OCI-LY1 (cell line): ENCODE measurements at regions not wholly inside any gene's neighbourhood (a gene's known extent, or its start where the extent isn't known, plus 50 kb on each side); places are given as distances from the start of the nearest gene placed in this dataset.

Experiments used
- H2AFZ ChIP-seq: fragments of 200-600 bp; sonication (generic), shearing (Covaris generic); 2 replicates; pipeline ENCODE4 v1.6.0; 2014; ENCODE audit warnings: antibody characterized with exemption, mild to moderate bottlenecking, low read length
- H3F3A ChIP-seq: fragments of 200-600 bp; sonication (generic), shearing (Covaris generic); 2 replicates; pipeline ENCODE4 v1.6.0; 2014; ENCODE audit warnings: mild to moderate bottlenecking, antibody characterized with exemption, low read length, moderate library complexity; ENCODE audit not compliant: insufficient read depth
- H3K27ac ChIP-seq: fragments of 200-600 bp; sonication (generic); 2 replicates; pipeline ENCODE4 v1.5.1; 2014; ENCODE audit warnings: low read length, mixed run types, mild to moderate bottlenecking, low read depth; ENCODE audit not compliant: poor library complexity, severe bottlenecking
- H3K27me3 ChIP-seq: fragments of 200-600 bp; sonication (generic); 2 replicates; pipeline ENCODE4 v1.6.0; 2014; ENCODE audit warnings: antibody characterized with exemption, mild to moderate bottlenecking, low read length, moderate library complexity; ENCODE audit not compliant: insufficient read depth
- H3K36me3 ChIP-seq: fragments of 200-600 bp; sonication (generic); 2 replicates; pipeline ENCODE4 v1.6.1; 2014; ENCODE audit warnings: mild to moderate bottlenecking, antibody characterized with exemption, low read length, moderate library complexity, mixed read lengths; ENCODE audit not compliant: insufficient read depth
- H3K4me1 ChIP-seq: fragments of 200-600 bp; sonication (generic); 2 replicates; pipeline ENCODE4 v1.5.1; 2014; ENCODE audit warnings: mild to moderate bottlenecking, low read length, moderate library complexity; ENCODE audit not compliant: insufficient read depth, severe bottlenecking
- H3K4me2 ChIP-seq: fragments of 200-600 bp; sonication (generic), shearing (Covaris generic); 2 replicates; pipeline ENCODE4 v1.6.1; 2014; ENCODE audit warnings: low read length
- H3K4me3 ChIP-seq: fragments of 200-600 bp; sonication (generic); 2 replicates; pipeline ENCODE4 v1.5.1; 2014; ENCODE audit warnings: low read length, low read depth, mild to moderate bottlenecking, mixed read lengths; ENCODE audit not compliant: poor library complexity, severe bottlenecking
- H3K79me2 ChIP-seq: fragments of 200-600 bp; shearing (Covaris generic); 2 replicates; pipeline ENCODE4 v1.6.1; 2016; ENCODE audit warnings: mixed run types, low read length, mixed read lengths; ENCODE audit not compliant: insufficient read depth
- H3K9ac ChIP-seq: fragments of 200-600 bp; sonication (generic), shearing (Covaris generic); 2 replicates; pipeline ENCODE4 v1.6.1; 2014; ENCODE audit warnings: mild to moderate bottlenecking, low read length, mixed read lengths
- H3K9me2 ChIP-seq: fragments of 200-600 bp; sonication (generic), shearing (Covaris generic); 2 replicates; pipeline ENCODE4 v1.6.1; 2014; ENCODE audit warnings: low read depth, mild to moderate bottlenecking, low read length, mixed read lengths
- H3K9me3 ChIP-seq: fragments of 200-600 bp; shearing (Covaris generic); 2 replicates; pipeline ENCODE4 v1.6.1; 2014; ENCODE audit warnings: low read length, mixed read lengths
- H4K20me1 ChIP-seq: fragments of 200-600 bp; sonication (generic), shearing (Covaris generic); 2 replicates; pipeline ENCODE4 v1.6.0; 2016; ENCODE audit warnings: mild to moderate bottlenecking, low read length; ENCODE audit not compliant: insufficient read depth
- EZH2 ChIP-seq: fragments of 200-600 bp; sonication (generic), shearing (Covaris generic); IDR thresholded peaks from 2 replicates; pipeline ENCODE4 v1.8.0; 2017; ENCODE audit warnings: borderline replicate concordance, mixed run types, mild to moderate bottlenecking, antibody characterized with exemption, low read length, moderate library complexity, mixed read lengths
- TF ChIP-seq, protein P1 (sequence below): fragments of 200-600 bp; sonication (generic), shearing (Covaris generic); IDR thresholded peaks from 2 replicates; pipeline ENCODE4 v1.5.1; 2017; ENCODE audit warnings: mild to moderate bottlenecking, antibody characterized with exemption, low read length, moderate library complexity, mixed read lengths

DNA sequence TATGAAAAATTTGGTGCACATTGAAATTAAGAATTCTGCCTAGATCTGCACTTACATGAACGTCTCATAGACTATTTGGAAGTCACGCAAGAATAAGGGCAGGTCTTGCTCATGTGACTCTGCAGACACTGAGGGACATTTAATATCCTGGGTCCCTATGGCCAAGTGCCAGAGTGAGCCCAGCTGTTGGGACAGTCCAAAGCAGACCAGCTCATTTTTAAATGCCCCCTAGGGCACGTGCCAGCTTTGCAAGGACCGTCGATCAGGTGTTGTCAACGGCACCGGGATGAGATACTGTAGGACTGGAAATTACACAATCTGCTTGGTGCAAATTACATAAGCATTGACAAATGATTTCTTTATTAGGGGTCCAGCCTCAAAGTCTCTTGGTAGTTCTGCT, 293.6 kb downstream of the TEX29 start:
- Histone ChIP-seq H3K36me3 (no peaks in the 10 kb centered on the region), H3K9me3 (no peaks in the 10 kb centered on the region), H3K9me2 (no peaks in the 10 kb centered on the region), H3K4me2 (no peak overlapping the region), H4K20me1 (no peaks in the 10 kb centered on the region), H3K4me1 (no peaks in the 10 kb centered on the region), H3K27me3 (peaks cover 9% of the 10 kb centered on the region; the same call in 1 of the 2 replicates), H3K27ac (no peak overlapping the region), H2AFZ (no peak overlapping the region), H3F3A (no peaks in the 10 kb centered on the region), H3K4me3 (no peak overlapping the region), H3K79me2 (no peaks in the 10 kb centered on the region), H3K9ac (no peak overlapping the region)
- no peak for TF ChIP-seq EZH2
- TF ChIP-seq, protein P1, sequence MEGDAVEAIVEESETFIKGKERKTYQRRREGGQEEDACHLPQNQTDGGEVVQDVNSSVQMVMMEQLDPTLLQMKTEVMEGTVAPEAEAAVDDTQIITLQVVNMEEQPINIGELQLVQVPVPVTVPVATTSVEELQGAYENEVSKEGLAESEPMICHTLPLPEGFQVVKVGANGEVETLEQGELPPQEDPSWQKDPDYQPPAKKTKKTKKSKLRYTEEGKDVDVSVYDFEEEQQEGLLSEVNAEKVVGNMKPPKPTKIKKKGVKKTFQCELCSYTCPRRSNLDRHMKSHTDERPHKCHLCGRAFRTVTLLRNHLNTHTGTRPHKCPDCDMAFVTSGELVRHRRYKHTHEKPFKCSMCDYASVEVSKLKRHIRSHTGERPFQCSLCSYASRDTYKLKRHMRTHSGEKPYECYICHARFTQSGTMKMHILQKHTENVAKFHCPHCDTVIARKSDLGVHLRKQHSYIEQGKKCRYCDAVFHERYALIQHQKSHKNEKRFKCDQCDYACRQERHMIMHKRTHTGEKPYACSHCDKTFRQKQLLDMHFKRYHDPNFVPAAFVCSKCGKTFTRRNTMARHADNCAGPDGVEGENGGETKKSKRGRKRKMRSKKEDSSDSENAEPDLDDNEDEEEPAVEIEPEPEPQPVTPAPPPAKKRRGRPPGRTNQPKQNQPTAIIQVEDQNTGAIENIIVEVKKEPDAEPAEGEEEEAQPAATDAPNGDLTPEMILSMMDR = no peak

DNA sequence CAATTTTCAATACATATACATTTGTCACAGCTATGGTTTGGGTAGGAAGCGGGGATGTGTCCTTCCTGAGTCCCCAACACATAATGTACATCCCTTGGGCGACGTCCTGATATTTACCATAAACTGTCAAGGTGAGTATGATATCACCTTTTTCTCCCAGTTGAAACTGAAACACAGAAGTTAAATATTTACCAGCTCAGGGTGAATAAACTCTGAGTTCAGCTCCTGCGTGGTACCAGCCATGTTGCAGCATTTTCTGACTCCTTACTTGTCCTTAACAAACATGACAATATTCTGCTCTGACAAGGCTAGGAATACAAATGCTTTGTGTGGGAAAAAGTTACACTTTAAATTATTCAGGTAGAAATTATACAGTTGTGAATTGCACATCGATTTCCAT, 294.2 kb downstream of the TEX29 start:
- Histone ChIP-seq H3K9ac (no peak overlapping the region), H3K9me3 (no peaks in the 10 kb centered on the region), H3K4me3 (no peak overlapping the region), H3K4me1 (no peaks in the 10 kb centered on the region), H3K9me2 (no peaks in the 10 kb centered on the region), H3K36me3 (no peaks in the 10 kb centered on the region), H2AFZ (no peak overlapping the region), H4K20me1 (no peaks in the 10 kb centered on the region), H3K27me3 (peaks cover 9% of the 10 kb centered on the region; the same call in 1 of the 2 replicates), H3K4me2 (no peak overlapping the region), H3K79me2 (no peaks in the 10 kb centered on the region), H3F3A (no peaks in the 10 kb centered on the region), H3K27ac (no peak overlapping the region)
- TF ChIP-seq EZH2 = no peak
- TF ChIP-seq, protein P1 = no peak

DNA sequence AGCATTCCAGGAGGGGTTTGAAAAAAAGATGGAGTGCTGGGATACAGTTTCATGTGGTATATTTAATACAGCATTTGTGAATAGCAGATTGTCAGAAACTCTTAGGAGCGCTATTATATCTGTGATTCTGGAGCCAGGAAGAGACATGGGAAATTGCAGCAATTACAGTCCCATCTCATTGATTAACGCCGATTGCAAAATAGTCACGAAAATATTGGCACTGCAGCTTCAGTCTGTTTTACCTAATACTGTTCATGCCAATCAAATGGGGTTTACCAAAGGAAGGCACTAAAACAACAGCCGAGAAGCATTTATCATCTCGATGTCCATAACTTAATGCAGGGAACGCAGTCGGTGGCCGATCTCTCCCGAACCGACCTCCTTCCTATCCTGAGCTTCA, 295.8 kb downstream of the TEX29 start:
- Histone ChIP-seq H3K79me2 (no peaks in the 10 kb centered on the region), H3K9me2 (no peaks in the 10 kb centered on the region), H3K9me3 (no peaks in the 10 kb centered on the region), H3K9ac (no peak overlapping the region), H3F3A (no peaks in the 10 kb centered on the region), H3K4me2 (no peak overlapping the region), H3K4me1 (no peaks in the 10 kb centered on the region), H3K36me3 (no peaks in the 10 kb centered on the region), H4K20me1 (no peaks in the 10 kb centered on the region), H3K4me3 (no peak overlapping the region), H3K27me3 (peaks cover 9% of the 10 kb centered on the region; the same call in 1 of the 2 replicates), H2AFZ (no peak overlapping the region), H3K27ac (no peak overlapping the region)
- TF ChIP-seq, protein P1 = no peak
- TF ChIP-seq EZH2 = no peak
